Occipital lobe (tissue), 1 donor: ENCODE measurements at regions not wholly inside any gene's neighbourhood (a gene's known extent, or its start where the extent isn't known, plus 50 kb on each side); places are given as distances from the start of the nearest gene placed in this dataset.
"Not testable (repeated sequence)": the region's sequence is repeated elsewhere in the genome, so short reads cannot be mapped to it uniquely, and the experiment has no call there.

Experiments used
- DNase-seq: peaks from one replicate; lab custom pipeline; 2025; lab: John Stamatoyannopoulos, UW

- DNase-seq, result no peak
Measured at GRCh38 chr12:83758888-83759631, 1072.4 kb downstream of the TMTC2 start.

GRCh38 chr12:83753904-83754303, 1067.2 kb downstream of the TMTC2 start:
- DNase-seq, result no peak

GRCh38 chr12:83753205-83753604, 1066.5 kb downstream of the TMTC2 start:
- DNase-seq, result no peak

- DNase-seq, result no peak
Measured at GRCh38 chr12:83739607-83740006, 1052.9 kb downstream of the TMTC2 start.

- DNase-seq, result no peak
Measured at GRCh38 chr12:83710851-83711250, 1024.1 kb downstream of the TMTC2 start.

- DNase-seq, result no peak
Measured at GRCh38 chr12:83709899-83710298, 1023.2 kb downstream of the TMTC2 start.

- DNase-seq, result no peak
Measured at GRCh38 chr12:83700838-83701237, 1014.1 kb downstream of the TMTC2 start.

- not testable (repeated sequence) for DNase-seq
Measured at GRCh38 chr12:83696311-83696710, 1009.6 kb downstream of the TMTC2 start.

- no peak for DNase-seq
Measured at GRCh38 chr12:83691730-83692129, 1005.0 kb downstream of the TMTC2 start.

GRCh38 chr12:83690465-83690864, 1003.8 kb downstream of the TMTC2 start:
- DNase-seq, result no peak

GRCh38 chr12:83689333-83689732, 1002.6 kb downstream of the TMTC2 start:
- no peak for DNase-seq

- DNase-seq, result no peak
Measured at GRCh38 chr12:83676781-83677295, 990.1 kb downstream of the TMTC2 start.

- DNase-seq, result no peak
Measured at GRCh38 chr12:83666690-83667089, 980.0 kb downstream of the TMTC2 start.

- no peak for DNase-seq
Measured at GRCh38 chr12:83665634-83666218, 979.0 kb downstream of the TMTC2 start.

- DNase-seq, result no peak
Measured at GRCh38 chr12:83664650-83665049, 977.9 kb downstream of the TMTC2 start.

GRCh38 chr12:83660727-83661358, 974.1 kb downstream of the TMTC2 start:
- no peak for DNase-seq

GRCh38 chr12:83659321-83659720, 972.6 kb downstream of the TMTC2 start:
- DNase-seq, result no peak

- no peak for DNase-seq
Measured at GRCh38 chr12:83656004-83656403, 969.3 kb downstream of the TMTC2 start.

GRCh38 chr12:83642205-83642604, 955.5 kb downstream of the TMTC2 start:
- DNase-seq, result no peak

GRCh38 chr12:83641789-83642188, 955.1 kb downstream of the TMTC2 start:
- no peak for DNase-seq

GRCh38 chr12:83634726-83635267, 948.1 kb downstream of the TMTC2 start:
- DNase-seq, result no peak

GRCh38 chr12:83630526-83630925, 943.8 kb downstream of the TMTC2 start:
- DNase-seq, result no peak
